ENCODE measurements at regions not wholly inside any gene's neighbourhood (a gene's known extent, or its start where the extent isn't known, plus 50 kb on each side); places are given as distances from the start of the nearest gene placed in this dataset.
"Not testable (repeated sequence)": the region's sequence is repeated elsewhere in the genome, so short reads cannot be mapped to it uniquely, and the experiment has no call there.

DNA sequence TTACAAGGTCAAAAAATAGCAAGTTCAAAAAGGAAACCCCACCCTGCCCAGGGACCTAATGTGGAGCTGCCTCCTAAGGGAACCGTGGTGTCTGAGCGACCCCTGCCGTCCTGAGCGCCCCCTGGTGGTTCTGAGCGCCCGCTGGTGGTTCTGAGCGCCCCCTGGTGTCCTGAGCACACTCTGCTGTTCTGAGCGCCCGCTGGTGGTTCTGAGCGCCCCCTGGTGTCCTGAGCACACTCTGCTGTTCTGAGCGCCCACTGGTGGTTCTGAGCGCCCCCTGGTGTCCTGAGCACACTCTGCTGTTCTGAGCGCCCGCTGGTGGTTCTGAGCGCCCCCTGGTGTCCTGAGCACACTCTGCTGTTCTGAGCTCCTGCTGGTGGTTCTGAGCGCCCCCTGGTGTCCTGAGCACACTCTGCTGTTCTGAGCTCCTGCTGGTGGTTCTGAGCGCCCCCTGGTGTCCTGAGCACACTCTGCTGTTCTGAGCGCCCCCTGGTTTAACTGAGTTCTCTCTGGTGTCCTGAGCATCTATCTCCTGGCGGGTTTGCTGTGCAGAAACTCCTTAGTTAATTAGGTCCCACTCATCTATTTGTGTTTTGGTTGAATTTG, 1137.5 kb downstream of the TMEM121 start:
- peak; percentile 34 for DNase-seq

DNA sequence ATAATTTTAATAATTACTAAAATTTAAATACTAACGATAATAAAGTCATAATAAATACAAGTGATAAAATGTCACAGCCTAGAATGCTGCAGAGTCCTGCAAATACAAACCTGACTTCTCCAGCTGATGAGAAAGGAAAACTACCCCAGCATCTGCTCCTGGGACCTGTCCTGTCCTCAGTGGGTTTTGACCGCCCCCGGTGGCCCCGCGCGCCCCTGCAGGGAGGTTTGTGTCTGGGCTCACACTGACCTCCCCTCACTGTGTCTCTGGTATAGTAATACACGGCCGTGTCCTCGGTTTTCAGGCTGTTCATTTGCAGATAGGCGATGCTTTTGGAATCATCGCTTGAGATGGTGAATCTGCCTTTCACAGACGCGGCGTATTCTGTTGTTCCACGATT, 1139.4 kb downstream of the TMEM121 start:
- peak; percentile 37 for DNase-seq

DNA sequence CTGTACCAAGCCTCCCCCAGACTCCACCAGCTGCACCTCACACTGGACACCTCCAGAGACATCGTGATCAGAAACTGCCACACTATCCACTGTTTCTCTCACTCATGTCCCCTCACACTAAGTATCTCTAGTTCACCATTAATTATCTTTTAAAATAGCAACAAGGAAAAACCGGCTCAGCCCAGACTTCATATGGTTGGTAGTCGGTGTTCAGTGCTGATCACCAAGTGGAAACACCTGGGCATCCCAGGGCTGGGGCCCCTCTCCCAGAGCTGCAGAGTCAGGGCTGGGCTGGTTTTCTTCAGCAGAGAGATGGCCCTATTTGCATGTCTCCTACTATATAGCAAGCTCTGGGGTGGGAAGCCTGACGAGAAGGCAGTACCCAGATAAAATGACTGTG, 1140.0 kb downstream of the TMEM121 start:
- DNase-seq: no peak

DNA sequence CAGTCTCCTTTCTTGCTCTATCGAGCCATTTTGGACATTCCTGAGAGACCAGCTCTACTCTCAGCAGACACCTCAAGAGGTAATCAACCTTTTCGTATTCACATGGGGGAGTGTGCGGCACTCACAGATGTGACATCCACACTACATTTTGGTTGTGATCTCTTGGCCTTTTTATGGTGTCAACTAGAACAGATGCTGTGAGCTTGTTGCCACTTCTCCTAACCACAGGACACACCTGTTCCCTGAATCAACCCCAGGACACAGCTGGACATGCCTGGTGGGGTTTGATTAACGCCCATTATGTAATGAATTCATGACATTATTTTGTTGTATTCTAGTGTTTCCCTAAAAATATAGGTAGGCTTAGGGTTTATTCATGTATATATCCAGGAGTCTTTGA, 1143.6 kb downstream of the TMEM121 start:
- no peak for DNase-seq

DNA sequence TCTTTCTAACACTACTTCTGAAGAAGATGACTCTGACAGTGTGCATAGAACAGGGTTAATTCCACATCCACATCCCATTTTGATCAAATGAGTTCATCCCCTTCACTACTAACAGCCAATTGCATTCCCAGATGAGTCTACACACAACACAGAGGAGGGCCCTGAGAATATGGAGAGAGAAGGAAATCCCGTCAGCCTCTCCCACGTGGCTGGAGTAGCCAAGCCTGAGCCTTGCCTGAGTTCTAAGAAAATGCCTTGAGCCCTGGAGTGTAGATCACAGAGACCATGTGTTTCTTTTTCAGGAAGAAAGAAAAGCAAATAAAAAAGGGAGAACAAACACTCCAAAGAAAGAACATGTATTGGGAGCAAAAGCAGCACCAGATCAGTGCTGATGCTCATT, 1147.7 kb downstream of the TMEM121 start:
- DNase-seq: not testable (repeated sequence)

DNA sequence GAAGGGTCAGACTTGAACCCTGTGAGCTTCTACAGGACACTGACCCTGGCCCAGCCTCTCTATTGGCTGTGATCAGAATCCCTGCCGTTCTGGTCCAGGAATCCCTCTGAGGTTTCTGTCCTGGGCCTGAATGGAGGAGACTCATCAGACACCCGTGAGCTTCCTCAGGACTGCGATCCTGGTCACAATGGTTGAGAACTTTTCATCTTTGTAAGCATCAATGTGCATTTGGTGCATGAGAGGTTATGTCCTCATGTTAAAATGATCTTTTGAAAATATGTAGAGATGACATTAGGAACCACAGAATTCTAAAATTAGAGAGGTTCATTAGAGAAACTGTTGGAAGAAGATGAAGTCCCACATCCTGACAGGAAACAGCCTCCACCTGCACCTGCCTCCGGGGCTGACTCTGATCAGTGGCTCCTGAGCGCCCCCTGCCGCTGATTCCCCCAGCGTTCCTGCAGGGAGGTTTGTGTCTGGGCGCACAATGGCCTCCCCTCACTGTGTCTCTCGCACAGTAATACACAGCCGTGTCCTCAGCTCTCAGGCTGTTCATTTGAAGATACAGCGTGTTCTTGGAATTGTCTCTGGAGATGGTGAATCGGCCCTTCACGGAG, 1148.2 kb downstream of the TMEM121 start:
- peak; percentile 65 for DNase-seq

DNA sequence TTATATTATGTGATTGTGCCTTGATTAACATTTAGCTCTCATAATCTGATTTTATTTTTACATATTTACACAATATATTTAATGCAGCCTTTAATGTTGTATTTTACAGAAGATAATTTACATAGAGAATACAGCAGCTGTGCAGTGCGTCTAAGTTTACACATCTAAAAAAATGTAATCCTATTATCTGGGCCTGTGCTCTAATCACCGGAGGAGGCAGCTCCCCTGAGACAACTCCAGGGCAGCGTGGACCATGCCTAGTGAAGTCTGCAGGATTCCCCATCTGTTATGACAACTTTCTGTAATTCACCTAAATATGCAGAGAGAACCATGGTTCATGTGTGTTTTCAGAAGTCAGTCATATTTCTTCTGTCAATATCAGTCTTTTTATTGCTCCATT, 1149.3 kb downstream of the TMEM121 start:
- DNase-seq: not testable (repeated sequence)

DNA sequence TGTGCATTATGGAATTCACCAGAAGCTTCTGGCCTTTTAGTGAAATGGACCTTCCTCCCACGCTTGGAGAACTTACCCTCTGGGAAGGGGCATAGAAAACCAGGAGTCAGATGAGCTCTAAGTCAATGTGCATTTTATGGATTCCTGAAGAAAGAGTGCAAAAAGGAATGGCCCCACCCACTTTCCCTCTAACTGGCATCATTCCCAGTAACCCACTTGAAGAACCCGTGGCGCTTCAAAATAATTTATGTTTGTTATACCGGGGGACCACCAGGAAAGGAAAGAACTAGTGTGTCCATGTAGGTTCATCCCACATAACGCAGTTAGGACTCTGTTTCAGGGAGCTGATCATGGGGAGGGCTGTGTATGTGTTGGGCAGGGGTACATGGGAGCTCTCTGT, 1153.4 kb downstream of the TMEM121 start:
- DNase-seq: no peak

DNA sequence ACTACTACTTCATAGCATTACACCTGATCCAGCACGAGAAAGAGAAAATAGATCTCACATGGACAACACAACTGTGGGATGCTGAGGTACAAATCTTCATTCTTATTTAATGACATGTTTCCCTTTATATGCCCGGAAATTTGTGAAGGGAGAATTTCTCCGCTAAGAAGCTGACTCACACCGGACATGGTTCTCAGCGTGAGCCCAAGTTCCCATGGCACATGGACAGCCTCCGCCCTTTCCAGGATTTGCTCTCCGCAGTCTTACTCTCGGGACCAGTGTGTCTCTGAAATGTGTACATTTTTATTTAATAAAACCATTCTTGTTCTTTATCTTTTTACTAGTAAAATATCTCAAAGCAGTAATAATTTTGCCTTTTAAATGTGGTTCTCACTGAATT, 1154.8 kb downstream of the TMEM121 start:
- no peak for DNase-seq

DNA sequence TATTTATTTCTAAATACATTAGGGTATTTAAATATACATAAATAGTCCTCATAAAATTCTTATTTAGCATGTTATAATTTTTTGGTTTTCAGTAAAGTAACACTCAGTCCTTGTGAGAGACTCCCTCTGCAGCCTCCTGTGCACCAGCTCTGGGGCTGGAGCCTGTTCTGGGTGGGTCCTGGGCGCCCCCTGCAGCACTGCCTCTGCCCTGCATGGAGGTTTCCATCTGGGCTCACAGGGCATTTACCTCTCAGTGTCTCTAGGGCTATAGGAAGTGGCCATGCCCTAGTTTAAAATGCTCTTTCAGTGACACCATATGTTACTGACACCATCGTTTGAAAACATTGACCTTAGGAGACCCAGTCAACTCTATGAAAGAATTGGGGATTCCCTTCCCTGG, 1155.2 kb downstream of the TMEM121 start:
- no peak for DNase-seq

DNA sequence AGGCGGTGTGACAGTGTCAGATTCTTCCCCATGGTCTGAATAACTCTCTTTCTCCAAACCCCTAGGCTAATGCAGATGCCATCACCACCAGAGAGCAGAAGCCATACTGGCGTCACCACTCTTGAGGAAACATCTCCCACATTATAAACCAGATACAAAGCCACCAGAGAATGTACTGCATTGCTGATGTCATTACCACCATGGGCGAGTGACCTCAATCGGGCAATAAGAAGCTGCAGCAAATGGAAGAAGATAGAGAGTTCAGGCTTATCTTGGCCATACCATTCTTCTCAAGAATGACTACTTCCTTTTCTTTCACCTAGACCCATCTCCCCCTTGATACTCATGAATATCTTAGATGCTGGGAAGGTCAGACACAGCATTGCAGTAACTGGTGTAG, 1157.2 kb downstream of the TMEM121 start:
- no peak for DNase-seq

DNA sequence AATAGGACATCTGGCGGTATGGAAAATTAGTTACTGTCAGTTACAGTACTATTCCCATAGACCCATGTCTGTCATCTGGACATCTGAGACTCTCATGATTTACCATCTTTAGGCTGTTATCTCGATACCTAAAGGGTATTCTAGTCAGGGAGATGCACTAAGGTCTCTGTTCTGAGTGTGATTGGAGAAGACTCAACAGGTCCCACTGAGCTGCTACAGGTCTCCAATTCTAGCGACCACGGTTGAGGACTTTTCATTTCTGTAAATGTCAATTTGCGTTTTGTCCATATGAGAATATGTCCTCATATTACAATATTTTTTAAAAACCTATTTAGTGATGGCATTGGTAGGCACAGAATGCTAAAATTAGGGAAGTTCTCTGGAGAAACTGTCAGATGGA, 1160.2 kb downstream of the TMEM121 start:
- DNase-seq: no peak

DNA sequence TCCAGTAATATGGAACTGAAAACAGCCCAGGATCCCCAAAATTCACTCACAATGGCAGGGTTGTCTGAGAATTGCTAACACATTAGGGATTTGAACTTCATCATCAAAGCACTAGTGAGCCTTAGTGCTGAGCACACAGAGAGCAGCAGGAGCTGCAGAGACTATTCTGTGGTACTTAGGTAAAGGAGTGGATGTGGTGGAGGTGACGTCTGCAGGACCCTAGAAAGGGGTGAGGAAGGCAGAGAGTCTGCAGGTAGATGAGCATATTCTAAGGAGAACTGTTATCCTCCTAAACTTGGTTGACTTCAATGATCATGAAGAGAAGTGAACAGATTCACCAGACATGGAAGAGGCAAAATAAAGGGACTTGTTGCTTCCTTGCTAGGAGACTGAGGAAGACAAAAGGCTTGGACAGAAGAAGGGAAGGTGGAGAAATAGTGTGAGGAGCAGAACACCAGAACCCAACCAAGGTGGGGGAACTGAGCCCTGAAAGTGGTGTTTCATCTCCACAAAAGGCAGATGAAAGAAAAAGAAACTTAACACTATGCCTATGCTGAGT, 1164.0 kb downstream of the TMEM121 start:
- no peak for DNase-seq

DNA sequence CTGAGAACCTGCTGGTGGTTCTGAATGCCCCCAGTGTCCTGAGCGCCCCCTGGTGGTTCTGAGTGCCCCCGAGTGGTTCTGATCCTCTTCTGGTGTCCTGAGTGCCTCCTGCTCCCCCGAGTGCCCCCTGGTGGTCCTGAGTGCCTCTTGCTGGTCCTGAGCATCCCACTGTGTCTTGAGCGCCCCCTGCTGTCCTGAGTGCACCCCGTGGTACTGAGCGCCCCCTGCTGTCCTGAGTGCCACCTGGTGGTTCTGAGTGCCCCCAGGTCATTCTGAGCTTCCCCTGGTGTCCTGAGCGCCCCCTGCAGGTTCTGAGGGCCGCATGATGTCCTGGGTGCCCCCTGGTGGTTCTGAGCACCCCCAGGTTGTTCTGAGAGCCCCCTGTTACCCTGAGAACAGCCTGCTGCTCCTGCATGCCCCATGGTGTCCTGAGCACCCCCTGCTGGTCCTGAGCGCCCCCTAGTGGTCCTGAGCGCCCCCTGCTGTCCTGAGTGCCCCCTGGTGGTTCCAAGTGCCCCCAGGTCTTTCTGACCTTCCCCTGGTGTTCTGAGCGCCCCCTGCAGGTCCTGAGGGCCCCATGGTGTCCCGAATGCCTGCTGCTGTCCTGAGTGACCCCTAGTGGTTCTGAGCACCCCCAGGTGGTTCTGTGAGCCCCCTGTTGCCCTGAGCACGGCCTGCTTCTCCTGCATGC, 1165.4 kb downstream of the TMEM121 start:
- peak; percentile 57 for DNase-seq

DNA sequence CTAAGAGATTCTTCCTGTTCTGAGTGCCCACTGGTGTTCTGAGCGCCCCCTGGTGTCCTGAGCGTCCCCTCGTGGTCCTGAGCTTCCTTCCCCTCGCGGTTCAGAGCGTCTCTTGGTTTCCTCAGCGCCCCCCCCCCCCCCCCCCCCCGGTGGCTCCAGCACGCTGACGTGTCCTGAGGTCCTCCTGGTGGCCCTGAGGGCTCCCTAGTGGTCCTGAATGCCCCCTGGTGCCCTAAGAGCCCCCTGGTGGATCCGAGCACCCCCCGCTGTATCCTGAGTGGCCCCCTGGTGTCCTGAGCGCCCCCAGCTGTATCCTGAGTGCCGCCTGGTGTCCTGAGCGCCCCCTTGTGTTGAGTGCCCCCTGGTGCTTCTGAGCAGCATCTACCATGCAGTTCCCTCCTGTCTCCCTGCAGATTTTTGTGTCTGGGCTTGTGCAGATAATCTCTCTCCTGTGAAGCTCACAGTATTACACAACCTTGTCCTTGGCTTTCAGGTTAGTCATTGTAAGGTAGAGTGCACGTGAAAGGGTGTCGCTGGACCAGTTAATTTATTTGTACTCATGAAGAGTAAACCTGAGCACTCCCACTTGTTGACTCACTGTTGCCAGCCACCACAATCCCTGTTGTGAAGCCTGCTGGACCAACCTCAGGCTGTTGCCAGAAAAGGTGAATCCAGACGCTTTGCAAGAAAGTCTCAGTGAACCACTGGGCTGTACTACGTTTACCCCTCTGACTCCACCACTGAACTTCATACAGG, 1168.4 kb downstream of the TMEM121 start:
- peak; percentile 61 for DNase-seq

DNA sequence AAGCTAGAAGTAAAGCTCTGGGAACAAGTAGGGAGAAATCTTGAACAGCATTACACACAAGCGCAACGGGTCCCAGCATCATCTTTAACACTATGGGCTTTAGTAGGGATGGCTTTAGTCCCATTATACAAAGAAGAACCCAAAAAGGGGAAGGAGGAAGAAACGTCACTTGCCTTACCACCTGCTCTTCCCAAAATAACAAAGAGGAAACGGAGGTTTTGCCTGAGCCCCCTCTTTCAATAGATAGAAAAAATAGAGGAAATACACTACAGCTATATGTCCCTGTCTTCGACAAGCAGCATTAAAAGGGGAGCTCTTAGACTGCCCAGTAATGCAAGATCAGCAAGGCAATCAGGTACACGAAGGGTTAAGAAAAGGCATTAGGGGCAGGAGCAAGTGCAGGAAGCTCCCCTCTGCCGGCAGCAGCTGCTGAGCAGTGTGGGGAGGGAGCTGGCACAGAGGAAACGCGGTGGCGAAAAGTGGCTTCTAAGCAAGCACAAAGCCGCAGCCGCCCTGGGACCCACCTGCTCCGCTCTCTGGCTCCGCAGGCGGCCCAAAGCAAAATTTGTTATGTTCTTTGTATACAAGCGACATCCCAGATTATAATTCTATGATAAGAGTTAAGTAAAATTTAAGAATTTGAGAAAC, 1172.4 kb downstream of the TMEM121 start:
- not testable (repeated sequence) for DNase-seq

DNA sequence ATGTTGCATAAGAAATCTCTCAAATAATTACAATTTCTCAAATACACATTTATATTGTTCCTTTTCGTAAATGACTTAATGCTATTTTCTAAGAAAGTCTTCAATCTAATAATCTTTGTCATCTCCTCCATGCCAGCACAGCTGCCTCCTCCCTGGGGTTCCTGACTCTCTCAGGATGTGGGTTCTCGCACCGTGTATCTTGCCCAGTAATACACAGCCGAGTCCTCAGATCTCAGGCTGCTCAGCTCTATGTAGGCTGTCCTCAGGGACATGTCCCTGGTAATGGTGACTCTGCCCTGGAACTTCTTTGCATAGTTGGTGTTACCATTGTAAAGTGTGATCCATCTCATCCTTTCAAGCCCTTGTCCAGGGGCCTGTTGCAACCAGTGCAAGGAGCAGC, 1177.3 kb downstream of the TMEM121 start:
- DNase-seq: not testable (repeated sequence)

DNA sequence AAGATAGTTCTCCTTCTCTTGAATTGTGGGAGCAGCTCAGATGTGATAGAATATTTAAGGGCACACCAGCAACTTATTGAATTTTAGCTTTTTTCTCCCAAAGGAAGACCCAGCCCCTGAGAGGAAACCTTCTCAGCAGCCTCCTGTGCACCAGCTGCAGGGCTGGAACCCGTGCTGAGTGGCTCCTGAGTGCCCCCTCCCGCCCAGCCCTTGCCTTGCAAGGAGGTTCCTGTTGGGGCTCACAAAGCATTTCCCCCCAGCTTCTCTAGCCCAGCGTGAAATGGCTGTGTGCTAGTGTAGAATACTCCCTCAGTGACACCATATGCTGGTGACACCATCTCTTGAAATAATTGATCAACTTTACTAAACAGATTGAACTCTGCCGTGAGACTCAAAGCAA, 1180.1 kb downstream of the TMEM121 start:
- DNase-seq: not testable (repeated sequence)

DNA sequence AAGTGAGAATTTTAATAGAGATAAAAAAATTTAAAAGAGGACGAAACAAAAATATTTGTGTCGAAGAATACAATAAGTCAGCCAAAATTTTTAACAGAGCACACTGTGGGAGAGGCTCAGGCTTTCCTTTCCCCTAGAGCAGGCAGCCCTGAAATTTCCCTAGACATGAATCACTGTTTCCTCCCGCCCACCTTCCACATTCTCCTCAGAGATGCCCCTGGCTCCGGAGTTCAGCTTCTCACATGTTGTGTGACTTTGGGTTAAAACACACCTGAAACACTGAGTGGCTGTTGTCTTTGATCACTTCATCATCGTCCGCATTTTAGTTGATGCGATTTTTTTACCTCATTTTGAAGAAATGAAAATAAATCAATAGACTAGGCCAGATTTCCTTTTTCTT, 1183.8 kb downstream of the TMEM121 start:
- DNase-seq: not testable (repeated sequence)

DNA sequence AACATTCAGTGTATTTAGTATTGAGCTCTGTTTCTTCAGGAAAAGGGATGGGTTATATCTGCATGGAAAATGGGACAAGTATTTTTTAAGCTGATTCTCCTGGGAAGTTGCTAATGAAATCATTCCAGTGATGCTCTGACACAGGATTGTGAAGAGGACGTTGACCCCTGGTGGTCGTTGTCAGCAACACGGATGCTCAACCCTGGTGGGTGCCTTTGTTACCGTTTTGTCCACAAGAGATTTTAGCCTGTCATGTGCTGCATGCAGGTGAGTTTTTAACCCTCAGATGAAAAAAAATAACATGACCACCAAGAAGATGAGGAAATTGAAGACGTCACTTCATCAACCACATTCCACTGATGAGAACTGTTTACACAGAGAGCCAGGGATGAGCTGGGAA, 1186.1 kb downstream of the TMEM121 start:
- DNase-seq: not testable (repeated sequence)

DNA sequence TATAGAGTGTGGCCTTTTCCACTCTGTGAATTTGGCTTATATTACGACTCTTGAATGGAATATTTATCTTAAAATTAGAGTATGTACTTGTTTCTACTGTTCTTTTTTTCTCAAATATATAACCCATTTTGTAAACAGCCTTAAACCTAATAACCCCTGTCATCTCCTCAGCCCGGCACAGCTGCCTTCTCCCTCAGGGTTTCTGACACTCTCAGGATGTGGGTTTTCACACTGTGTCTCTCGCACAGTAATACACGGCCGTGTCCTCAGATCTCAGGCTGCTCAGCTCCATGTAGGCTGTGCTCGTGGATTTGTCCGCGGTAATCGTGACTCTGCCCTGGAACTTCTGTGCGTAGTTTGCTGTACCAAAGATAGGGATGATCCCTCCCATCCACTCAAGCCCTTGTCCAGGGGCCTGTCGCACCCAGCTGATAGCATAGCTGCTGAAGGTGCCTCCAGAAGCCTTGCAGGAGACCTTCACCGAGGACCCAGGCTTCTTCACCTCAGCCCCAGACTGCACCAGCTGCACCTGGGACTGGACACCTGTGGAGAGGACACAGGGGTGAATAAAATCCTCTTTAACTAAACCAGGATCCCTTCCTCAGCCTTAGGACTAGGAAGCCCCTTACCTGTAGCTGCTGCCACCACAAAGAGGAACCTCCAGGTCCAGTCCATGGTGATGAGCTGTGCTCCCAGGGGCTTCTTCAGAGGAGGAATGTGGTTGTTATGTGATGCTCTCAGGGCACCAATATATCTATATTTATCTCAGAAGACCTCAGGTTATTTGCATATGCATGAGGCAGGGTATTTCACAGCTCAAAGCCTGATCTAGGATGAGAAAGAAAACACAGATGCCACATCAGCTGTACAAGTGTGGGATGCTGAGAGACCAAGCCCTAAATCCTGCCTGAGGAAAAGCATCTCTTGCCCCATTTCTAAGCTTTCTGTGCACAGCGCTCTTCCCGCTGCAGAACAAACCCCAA, 1188.4 kb downstream of the TMEM121 start:
- peak; percentile 25 for DNase-seq

DNA sequence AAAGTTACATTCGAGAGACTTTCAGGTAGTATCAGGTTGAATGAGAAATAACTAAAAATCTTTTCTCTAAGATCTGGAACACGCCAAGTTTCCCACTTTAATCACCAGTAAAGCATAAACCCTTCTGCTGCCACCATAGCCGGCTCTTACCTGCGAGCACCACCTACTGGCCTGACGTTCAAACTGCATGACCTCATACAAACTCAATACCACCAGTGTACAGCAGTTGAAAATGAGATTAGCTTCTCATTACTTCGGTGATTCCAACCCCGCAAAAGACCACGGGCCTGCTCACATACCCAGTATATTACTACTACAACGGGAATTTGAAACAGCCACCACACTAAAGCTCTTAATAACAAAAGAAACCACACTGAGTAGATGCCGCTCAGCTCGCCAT, 1191.2 kb downstream of the TMEM121 start:
- not testable (repeated sequence) for DNase-seq

All from activated CD8-positive, alpha-beta memory T cell treated with anti-CD3 and anti-CD28 coated beads, Interleukin-2, amount 50 U/mL, for 4 hours (primary cell).